K562 (cell line): ENCODE measurements at regions not wholly inside any gene's neighbourhood (a gene's known extent, or its start where the extent isn't known, plus 50 kb on each side); places are given as distances from the start of the nearest gene placed in this dataset.

Source experiments
- AFF1 ChIP-seq, 2 experiments: fragments of 450-650 bp; IDR thresholded peaks; 2 replicates each; pipeline ENCODE4 v1.6.1; 2018; ENCODE audit warnings: mild to moderate bottlenecking in 2 of 2, low read depth in 1 of 2; ENCODE audit not compliant: partially characterized antibody in 2 of 2
- BDP1 ChIP-seq: IDR thresholded peaks from 3 replicates; pipeline ENCODE4 v1.6.1; 2011; ENCODE audit not compliant: insufficient read length, insufficient read depth
- BRF1 ChIP-seq: IDR thresholded peaks from 3 replicates; pipeline ENCODE4 v1.6.1; 2011; ENCODE audit warnings: borderline replicate concordance, mild to moderate bottlenecking; ENCODE audit not compliant: insufficient read length; ENCODE audit errors: extremely low read depth
- CAMTA2 ChIP-seq: fragments of 250-450 bp; sonication (Bioruptor Pico); conservative IDR thresholded peaks from 2 replicates; pipeline ENCODE4 v1.5.1; 2022
- CREBBP ChIP-seq: IDR thresholded peaks from one replicate; pipeline ENCODE4 v1.6.1; 2012; ENCODE audit warnings: low read depth, mild to moderate bottlenecking, control low read depth, inconsistent platforms, low read length
- DACH1 ChIP-seq: fragments of 450-650 bp; IDR thresholded peaks from 2 replicates; pipeline ENCODE4 v1.6.1; 2018; ENCODE audit not compliant: partially characterized antibody
- ETV6 ChIP-seq, 3 experiments: fragments of 150-350 bp in 1 of 3; sonication (generic) in 1 of 3; formaldehyde crosslinking in 1 of 3; IDR thresholded peaks; 2 replicates each; pipeline versions ENCODE4 v1.6.1 to v1.8.0; 2014 to 2022; ENCODE audit warnings: borderline replicate concordance in 2 of 3, low read depth in 2 of 3, antibody characterized with exemption in 1 of 3, low read length in 1 of 3, mild to moderate bottlenecking in 1 of 3, missing genetic modification reagents in 1 of 3
- GMEB1 ChIP-seq: fragments of 250-450 bp; sonication (Bioruptor Pico); IDR thresholded peaks from 2 replicates; pipeline ENCODE4 v1.4.0; 2020; ENCODE audit warnings: mild to moderate bottlenecking
- HDAC1 ChIP-seq, 2 experiments: fragments of 450-650 bp; IDR thresholded peaks; 2 replicates each; pipeline ENCODE4 v1.6.1; 2016 to 2017; ENCODE audit warnings: inconsistent platforms in 1 of 2, mild to moderate bottlenecking in 1 of 2, moderate library complexity in 1 of 2
- HDGF ChIP-seq: fragments of 450-650 bp; IDR thresholded peaks from 2 replicates; pipeline ENCODE4 v1.6.1; 2016
- IFI16 ChIP-seq: fragments of 250-450 bp; sonication (Bioruptor Pico); IDR thresholded peaks from 2 replicates; pipeline ENCODE4 v2.1.2; 2022; ENCODE audit warnings: mild to moderate bottlenecking, inconsistent platforms
- NBN ChIP-seq: fragments of 450-650 bp; IDR thresholded peaks from 2 replicates; pipeline ENCODE4 v1.6.1; 2016; ENCODE audit warnings: low read depth, mild to moderate bottlenecking
- NFIX ChIP-seq: fragments of 250-450 bp; sonication (Bioruptor Pico); IDR thresholded peaks from 2 replicates; pipeline ENCODE4 v1.4.0; 2020; ENCODE audit warnings: low read depth, mild to moderate bottlenecking, moderate library complexity
- NFXL1 ChIP-seq: fragments of 450-650 bp; formaldehyde crosslinking; IDR thresholded peaks from 2 replicates; pipeline ENCODE4 v1.4.0; 2021; ENCODE audit warnings: mild to moderate bottlenecking
- RBBP5 ChIP-seq: fragments of 200-600 bp; sonication (generic); IDR thresholded peaks from 2 replicates; pipeline ENCODE4 v1.6.1; 2012; ENCODE audit warnings: borderline replicate concordance, mild to moderate bottlenecking, low read length, control low read depth, inconsistent platforms; ENCODE audit not compliant: insufficient read depth, poor library complexity, severe bottlenecking
- SMARCC2 ChIP-seq: fragments of 450-650 bp; IDR thresholded peaks from 2 replicates; pipeline ENCODE4 v1.6.1; 2017; ENCODE audit warnings: antibody characterized with exemption, moderate library complexity, mild to moderate bottlenecking, low read depth
- ZNF277 ChIP-seq: fragments of 250-450 bp; sonication (Bioruptor Pico); IDR thresholded peaks from 2 replicates; pipeline ENCODE4 v1.8.0; 2022; ENCODE audit warnings: inconsistent platforms, mild to moderate bottlenecking, moderate library complexity, borderline replicate concordance
- TF ChIP-seq, protein P1 (sequence below): IDR thresholded peaks from 2 replicates; pipeline ENCODE4 v1.6.1; 2014; ENCODE audit warnings: antibody characterized with exemption

DNA sequence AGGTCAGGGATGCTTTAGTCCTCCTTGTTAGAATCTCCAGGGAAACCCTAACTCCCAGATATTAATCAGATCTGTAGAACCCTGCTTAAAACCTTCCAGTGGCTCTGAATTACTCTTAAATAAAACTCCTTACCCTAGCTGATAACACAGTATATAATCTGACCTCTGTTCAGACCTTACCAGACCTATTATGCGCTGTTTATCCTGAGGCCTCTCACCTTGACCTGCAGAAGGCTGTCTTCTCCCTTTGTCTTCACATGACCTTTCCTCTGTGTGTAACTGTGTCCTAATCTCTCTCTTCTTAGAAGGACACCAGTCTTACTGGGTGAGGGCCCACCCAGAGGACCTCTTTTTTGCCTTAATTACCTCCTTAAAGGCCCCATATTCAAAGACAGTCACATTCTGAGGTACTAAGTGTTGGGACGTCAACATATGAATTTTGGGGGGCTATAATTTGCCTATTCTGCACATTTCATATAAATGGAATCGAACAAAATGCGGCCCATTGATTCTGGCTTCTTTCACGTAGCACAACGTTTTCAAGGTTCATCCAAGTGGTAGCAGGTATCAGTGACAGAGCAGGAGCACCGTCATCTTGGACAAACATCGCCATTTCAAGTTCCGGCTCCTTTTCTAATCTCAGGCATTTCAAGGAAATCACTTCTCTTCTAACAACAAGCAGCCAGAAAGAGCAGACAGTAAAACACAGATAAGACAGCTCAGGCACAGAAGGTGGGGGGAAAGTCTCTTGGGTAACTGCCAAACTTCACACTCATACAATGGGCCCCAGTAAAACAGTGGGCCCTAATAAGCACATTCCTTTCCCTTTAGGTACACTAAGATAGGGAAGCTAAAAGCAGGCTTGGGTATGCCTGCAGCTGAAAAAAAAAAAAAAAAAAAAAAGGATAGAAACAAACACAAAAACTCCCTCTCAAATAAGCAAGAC is 200.2 kb upstream of the NUDT4 start (continued):
- TF ChIP-seq NBN (0 out of 2 replicates have a peak, but pooled peaks have one; percentile 75), GMEB1 (CRISPR knock-in tag) (no peak), DACH1 (peak; percentile 86), BRF1 (no peak), HDAC1 (IDR thresholded peaks at IDR 0.05) (peak in 1 of 2 experiments; percentile 98; a peak in 2 of 4 replicates), IFI16 (CRISPR knock-in tag) (no peak), BDP1 (no peak), ETV6 (IDR thresholded peaks at IDR 0.05; ENCODE audit: borderline replicate concordance in 1 of 2, low read depth in 2 of 2, low read length in 1 of 2) (0 out of 4 replicates have a peak, but pooled peaks of 1 of the 2 experiments have one; percentile 33), ETV6 (CRISPR knock-in tag; IDR thresholded peaks at IDR 0.05; ENCODE audit: borderline replicate concordance) (no peak), CAMTA2 (no peak), HDGF (no peak), AFF1 (IDR thresholded peaks at IDR 0.05; ENCODE audit: low read depth in 1 of 2, partially characterized antibody in 2 of 2) (peak in 1 of 2 experiments; percentile 25), NFXL1 (no peak), ZNF277 (CRISPR knock-in tag) (no peak), SMARCC2 (peak; percentile 32; the same call in 1 of the 2 replicates), RBBP5 (no peak), CREBBP (no peak), NFIX (no peak)
- TF ChIP-seq, protein P1, sequence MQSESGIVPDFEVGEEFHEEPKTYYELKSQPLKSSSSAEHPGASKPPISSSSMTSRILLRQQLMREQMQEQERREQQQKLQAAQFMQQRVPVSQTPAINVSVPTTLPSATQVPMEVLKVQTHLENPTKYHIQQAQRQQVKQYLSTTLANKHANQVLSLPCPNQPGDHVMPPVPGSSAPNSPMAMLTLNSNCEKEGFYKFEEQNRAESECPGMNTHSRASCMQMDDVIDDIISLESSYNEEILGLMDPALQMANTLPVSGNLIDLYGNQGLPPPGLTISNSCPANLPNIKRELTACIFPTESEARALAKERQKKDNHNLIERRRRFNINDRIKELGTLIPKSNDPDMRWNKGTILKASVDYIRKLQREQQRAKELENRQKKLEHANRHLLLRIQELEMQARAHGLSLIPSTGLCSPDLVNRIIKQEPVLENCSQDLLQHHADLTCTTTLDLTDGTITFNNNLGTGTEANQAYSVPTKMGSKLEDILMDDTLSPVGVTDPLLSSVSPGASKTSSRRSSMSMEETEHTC: no peak
